ENCODE measurements at regions not wholly inside any gene's neighbourhood (a gene's known extent, or its start where the extent isn't known, plus 50 kb on each side); places are given as distances from the start of the nearest gene placed in this dataset.
"Not testable (repeated sequence)": the region's sequence is repeated elsewhere in the genome, so short reads cannot be mapped to it uniquely, and the experiment has no call there.

DNA sequence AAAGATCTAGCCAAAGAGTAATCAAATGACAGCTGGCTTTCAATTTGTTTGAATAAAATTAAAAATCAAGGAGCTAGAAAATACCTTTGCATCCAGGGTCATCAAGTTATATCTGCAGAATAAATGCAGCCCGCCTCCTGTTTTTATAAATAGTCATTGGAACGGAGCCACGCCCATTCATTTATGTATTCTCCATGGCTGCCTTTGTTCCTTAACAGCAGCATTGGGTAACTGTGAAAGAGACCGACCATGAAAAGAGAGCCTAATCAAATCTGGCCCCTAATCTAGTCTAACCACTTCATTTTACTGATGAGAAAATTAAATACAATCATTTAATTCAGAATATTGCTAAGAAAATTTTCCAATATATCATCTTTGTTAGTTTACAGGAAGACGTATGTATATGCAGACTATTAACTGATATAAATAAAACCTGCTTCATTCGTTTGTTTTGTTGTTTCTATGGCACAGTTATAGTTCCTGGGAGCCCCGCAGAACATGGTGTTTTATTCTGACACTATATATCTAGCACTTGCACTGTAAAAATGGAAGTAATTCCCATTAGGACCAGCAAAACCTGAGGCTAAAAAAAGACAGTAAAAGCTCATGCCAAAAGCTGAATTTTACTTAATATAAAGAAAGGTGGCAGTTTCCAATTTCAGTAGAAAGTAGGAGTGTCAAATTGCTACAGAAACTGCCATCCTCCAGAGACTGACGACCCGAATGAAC is 111.8 kb upstream of the PALMD start:
- intact Hi-C loops (cut with DNase I): no loop called here
- DNase-seq: no peak

DNA sequence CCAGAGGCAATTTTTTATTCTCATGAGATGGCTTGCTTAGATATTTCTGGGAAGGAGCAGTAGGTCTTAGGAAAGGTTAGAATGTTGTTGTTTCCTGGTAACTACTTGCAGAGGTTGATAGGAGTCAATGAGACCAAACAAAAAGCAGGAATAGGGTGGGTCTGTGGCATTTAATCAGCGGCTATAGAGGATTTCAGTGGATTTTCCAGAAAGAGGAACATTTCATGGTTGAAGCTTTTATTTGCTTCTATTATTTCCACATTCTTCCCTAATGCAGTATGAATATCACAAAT is 111.3 kb upstream of the PALMD start:
- intact Hi-C loops (cut with DNase I): no loop called here
- DNase-seq: no peak

DNA sequence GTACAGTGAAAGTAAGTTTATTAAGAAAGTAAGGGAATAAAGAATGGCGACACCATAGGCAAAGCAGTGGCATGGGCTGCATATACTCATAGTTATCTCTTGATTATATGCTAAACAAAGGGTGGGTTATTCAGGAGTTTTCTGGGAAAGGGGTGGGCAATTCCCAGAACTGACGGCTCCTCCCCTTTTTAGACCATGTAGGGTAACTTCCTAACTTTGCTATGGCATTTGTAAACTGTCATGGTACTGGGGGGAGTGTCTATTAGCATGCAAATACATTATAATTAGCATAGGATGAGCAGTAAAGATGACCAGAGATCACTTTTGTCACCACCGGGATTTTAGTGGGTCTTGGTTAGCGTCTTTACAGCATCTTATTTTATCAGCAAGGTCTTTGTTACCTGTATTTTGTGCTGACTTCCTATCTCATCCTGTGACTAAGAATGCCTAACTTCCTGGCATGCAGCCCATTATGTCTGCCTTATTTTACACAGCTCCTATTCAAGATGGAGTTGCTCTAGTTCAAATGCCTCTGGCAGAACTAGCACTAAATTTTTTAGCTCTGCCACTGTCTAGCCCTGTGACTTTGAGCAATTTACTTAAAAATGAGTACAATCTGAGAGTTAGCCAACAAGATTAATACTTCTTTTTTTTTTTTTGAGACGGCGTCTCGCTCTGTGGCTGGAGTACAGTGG is 110.3 kb upstream of the PALMD start:
- DNase-seq: no peak
- intact Hi-C loops (cut with DNase I): no loop called here

DNA sequence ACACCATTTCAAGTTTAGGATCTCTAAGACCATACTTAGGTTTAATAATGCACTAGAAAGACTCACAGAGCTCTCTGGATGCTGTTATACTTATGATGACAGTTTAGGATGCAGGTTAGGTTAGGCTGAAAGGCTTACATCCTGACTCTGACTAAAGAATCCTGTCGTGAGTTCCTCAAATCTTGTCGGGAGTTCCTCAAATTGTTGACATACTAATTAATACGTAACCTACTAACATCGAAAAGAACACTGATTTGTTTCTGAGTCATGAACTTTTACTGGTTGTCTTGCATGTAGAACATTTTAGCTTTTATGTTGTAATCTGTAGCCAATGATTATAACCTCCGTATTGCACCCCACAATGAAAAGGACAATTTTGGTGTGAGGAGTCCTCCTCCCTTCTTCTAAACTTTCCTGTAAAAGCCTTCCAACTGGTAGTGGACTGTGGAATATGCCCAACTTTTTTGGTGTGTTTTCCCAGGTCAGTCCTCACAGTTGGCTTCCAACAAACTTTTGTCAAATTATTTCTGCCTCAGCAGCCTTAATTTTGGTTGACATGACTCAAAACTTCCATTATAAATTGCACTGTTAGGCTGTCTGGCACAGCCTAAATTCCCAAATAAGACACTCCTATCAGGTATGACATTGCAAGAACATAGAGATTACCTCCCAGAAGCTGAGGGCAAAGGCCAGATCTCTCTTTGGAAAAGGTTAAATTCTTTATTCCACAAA is 107.9 kb upstream of the PALMD start:
- DNase-seq: no peak
- intact Hi-C loops (cut with DNase I): no loop called here

DNA sequence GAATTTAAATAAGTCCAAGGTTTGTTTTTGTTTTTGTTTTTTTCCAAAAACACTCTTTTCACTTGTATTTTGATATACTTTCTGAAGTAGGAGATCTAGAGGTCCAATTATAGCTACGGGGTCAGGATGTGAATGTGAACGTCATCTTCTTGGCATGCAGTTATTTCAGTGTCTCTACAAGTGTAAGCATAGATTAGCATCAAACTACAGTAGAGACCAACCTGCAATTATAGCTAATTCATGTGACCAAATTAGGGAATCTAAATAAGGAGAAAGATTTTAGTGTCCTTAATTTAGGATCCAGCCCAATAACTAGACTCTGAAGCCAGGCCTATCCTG is 107.3 kb upstream of the PALMD start:
- intact Hi-C loops (cut with DNase I): no loop called here
- no peak for DNase-seq

DNA sequence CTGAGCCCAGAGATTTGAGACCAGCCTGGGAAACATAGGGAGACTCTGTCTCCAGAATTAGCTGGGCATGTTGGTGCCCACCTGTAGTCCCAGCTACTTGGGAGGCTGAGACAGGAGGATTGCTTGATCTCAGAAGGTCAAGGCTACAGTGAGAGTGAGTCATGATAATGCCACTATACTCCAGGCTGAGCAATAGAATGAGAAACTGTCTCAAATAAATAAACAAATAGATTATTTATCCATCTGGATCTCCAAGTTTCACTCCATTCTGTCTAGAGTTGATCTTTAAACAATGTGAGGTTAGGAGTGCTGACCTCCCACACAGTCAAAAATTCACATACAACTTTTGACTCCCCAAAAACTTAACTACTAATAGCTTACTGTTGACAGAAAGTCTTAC is 106.8 kb upstream of the PALMD start:
- no peak for DNase-seq
- intact Hi-C loops (cut with DNase I): no loop called here

DNA sequence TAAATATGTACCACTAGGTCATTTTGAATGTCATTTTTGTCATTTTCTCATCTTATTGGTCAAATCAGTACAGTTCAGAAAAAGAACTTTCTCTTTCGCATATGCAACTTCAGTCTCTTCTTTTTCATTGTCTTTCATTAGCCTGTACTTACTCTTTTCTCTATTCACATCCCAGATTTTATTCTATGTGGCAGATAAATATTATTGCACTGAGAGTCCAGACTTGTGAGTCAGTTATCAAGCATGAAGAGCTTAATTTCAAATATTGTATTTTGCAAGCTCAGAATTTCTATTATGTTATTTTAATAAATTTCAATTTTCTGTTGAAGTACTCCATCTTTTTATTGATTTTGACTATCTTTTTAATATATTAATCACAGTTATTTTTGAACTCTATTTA is 105.2 kb upstream of the PALMD start:
- no peak for DNase-seq
- intact Hi-C loops (cut with DNase I): no loop called here

DNA sequence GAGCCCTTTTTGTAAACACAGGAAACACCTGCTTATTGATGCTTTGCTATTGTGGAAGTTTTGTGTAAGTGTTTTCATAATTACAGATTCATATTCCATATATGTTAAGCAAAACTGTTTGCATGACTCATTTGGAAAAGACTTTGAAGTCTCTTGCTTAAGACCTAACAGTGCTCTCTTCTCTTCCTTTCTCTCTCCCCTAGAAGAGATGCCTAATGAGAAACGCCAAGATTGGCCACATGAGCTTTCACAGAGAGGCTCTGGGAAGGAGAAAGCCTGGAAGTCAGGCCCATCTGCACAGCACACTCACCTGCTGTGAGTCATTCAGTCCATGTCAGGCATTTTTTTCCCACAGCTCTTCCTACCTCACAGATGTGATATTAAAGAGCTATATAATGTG is 101.6 kb upstream of the PALMD start:
- DNase-seq: no peak
- intact Hi-C loops (cut with DNase I): no loop called here

DNA sequence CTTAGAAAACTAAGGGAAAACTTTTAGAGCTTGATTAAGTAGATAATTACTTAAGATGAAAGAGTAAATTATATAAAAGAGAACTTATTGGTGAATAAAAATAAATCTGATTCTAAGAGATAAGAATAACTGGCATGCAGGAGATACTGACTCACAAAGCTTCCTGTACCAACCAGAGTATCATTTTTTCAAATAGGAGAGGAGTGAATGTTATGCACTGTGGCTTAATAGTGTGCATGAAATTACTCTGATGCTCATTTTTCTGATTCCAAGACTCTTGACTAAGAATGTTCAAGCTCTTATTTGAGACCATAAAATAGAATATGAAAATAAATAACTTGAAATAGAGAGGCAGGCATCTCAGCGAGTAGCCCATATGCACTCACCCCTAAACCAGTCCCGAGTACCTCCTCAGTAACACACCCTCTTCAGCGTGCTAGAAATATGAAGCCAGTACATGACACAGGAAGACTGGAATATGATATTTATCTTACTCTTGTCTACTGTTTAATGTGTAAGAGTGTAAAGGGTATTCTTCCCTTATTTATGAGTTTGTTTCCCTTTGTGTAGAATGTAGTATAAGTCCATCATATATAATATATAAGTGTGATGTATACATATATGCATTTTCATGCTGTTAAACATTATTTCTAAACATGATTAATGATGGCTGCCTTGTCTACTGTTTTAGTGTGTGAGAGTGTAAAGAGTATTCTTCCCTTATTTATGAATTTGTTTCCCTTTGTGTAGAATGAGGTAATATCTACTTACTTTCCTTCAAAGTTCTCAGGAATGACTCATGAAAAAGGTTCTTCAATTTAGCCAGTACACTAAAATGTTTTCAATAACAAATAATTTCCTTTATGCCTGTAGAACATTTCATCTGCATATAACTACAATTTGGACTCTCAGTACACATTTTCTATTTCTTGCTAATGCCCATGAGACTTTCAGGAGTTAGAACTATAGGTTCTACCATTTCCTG is 99.2 kb upstream of the PALMD start:
- intact Hi-C loops (cut with DNase I): no loop called here
- DNase-seq: no peak

DNA sequence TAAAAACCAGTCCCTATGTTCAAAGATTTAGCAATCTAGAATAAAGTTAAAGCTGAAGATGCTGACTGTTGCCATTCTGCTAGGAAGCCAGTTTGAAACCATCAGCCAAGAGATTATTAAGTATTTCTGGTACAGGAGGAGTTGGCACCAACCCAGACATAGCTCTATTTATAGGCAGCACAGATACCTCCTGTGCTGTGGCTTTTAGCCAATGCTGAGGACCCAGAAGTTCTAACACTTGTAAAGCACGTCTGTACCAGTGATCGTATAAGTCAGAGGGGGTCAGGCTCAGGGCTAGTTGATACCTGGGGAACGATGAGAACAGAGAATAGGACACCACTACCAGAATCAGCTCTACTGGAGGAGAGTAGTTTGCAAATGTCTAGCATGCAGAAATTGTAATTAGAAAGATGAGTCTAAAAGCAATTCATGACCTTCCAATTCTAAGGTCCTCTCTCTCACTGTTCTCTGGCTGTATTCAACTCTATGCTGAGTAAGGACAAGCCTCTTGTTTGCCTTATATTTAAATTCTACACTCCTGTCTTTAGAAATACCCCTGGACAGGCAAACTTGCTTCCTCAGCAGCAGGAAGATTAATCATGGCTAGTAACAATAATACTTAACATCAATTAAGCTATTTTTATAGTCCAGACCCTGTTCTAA is 96.8 kb upstream of the PALMD start:
- no peak for DNase-seq
- intact Hi-C loops (cut with DNase I): no loop called here

DNA sequence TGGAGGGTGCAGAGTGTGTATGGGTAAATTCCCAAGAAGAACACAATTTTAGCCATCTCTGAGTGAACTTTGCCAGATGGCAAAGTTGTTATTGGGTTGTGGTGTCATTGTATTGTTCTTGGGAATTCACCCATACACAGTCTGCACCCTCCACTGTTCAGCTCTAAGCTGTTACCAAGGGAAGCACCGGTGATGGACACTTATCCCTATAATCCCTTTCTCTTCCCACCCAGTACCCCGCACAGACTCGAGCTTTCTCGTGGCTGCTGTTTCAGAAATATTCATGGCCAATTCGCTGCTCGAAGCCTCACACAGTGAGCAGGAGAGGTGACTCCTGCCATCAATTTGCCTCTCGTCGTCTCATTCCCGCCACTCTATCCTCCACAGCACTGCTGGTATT is 95.7 kb upstream of the PALMD start:
- intact Hi-C loops (cut with DNase I): no loop called here
- no peak for DNase-seq

DNA sequence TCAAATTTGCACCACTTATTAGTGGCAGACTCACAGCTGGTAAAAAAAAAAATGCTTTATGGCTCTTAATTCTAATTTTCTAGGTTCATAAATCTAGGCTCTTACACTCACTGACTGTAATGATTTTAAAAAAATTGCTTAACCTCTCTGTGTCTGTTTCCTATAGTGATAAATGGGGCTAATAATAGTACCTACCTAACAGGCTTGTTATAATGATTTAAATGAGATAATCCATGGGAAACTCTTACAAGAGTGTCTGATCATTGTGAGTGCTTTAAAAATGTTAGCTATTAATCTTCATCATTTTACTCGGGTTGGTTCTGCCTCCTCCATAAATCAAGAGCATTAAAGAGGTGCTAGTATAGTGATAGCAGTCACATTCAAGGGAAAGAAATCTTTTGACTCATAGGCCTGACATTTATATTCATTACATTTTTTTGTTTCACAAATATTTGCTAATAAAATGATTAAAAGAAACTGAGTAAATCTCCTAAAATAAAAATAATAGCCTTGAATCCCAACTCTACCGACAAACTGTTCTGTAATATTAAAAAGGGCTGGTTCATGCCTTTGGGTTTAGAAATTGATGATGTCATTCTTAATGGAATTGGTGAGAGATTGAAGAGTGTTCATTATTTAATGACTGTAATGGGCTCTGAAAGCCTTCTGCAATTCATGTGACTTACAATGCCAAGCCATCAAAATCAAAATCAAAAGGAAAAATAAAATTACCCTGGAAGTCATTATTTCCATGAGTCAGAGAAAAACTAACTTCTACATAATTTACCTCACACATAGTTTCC is 93.9 kb upstream of the PALMD start:
- intact Hi-C loops (cut with DNase I): no loop called here
- DNase-seq: no peak

DNA sequence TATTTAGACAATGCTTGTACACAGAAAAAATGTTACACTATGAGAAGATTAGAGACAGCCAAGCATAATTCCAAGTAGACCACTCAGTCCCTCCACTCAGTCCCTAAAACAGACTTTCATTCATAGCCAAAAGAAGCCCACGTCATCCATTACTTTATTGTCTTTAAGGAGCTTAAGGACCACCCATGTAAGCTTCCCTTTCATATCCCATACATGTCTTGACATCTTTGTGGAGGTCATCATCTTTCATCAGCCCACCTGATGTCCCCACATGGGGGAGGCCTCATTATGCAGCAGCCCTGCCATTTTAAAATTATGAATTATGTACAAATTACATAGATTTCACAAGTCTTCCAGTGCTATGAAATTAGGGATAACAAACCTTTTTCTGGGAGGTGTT is 92.6 kb upstream of the PALMD start:
- intact Hi-C loops (cut with DNase I): no loop called here
- no peak for DNase-seq

DNA sequence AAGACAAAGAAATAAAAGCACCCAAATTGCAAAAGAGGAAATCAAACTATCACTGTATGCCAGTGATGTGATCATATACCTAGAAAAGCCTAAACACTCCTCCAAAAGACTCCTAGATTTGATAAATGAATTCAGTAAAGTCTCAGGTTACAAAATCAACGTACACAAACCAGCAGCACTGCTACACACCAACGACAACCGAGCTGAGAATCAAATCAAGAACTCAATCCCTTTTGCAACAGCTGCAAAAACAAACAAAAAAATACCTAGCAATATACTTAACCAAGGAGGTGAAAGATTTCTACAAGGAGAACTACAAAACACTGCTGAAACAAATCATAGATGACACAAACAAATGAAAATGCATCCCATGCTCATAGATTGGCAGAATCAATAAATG is 92.1 kb upstream of the PALMD start:
- DNase-seq; intact Hi-C loops (cut with DNase I): not testable (repeated sequence)

DNA sequence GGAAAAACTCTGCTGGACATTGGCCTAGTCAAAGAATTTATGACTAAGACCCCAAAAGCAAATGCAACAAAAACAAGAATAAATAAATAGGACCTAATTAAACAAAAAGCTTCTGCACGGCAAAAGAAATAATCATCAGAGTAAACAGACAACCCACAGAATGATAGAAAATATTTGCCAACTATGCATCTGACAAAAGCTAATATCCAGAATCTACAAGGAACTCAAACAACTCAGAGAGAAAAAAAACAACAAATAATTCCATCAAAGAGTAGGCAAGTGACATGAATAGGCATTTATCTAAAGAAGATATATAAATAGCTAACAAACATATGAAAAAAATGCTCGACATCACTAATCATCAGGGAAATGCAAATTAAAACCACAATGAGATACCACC is 91.2 kb upstream of the PALMD start:
- intact Hi-C loops (cut with DNase I): no loop called here
- no peak for DNase-seq

DNA sequence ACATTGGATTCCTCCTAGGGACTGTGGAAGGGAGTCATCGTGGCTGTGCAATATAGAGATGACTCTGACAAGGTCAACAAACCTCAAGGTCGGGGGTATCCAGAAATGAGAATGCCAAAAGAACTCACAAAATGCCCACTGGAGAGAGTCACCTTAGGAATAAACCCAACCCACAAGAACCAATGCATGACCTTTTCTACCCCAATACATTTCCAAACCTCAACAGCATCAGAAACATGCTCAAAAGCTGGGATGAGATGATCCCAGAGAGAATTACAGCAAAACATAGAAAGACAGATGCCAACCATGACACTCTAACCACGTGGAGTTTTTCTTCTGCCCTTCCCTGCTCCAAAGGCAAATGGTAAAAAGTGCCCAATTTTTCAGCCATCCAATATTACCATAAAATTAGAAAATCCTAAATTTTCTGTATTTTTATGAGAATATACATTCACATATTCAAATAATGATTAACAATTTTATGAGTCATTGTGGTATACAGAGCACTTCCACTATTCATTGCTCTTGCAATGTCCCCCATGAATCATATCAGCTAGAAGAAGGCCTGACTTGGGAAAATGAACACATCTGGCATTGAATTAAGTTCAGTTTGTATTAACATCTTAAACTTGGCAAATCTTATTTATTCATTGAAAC is 88.2 kb upstream of the PALMD start:
- no peak for DNase-seq
- intact Hi-C loops (cut with DNase I): no loop called here

DNA sequence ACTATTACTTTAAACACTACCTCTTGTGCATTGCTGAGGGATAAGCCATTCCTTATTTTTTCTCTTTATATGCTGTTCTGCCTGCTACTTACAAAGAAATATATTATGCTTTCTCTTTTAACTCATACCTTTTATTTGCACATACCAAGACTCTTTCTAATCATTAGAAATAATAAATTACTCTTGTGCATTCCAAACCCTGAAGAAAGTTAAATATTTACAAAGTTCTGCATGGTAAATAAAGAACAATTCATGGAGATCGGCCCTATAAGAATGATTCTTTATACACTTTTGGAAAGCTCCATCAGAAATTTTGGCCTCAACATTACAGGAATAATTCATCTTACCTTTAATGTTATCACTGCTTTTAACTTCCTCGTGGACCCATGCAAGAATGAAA is 86.7 kb upstream of the PALMD start:
- no peak for DNase-seq
- intact Hi-C loops (cut with DNase I): no loop called here

DNA sequence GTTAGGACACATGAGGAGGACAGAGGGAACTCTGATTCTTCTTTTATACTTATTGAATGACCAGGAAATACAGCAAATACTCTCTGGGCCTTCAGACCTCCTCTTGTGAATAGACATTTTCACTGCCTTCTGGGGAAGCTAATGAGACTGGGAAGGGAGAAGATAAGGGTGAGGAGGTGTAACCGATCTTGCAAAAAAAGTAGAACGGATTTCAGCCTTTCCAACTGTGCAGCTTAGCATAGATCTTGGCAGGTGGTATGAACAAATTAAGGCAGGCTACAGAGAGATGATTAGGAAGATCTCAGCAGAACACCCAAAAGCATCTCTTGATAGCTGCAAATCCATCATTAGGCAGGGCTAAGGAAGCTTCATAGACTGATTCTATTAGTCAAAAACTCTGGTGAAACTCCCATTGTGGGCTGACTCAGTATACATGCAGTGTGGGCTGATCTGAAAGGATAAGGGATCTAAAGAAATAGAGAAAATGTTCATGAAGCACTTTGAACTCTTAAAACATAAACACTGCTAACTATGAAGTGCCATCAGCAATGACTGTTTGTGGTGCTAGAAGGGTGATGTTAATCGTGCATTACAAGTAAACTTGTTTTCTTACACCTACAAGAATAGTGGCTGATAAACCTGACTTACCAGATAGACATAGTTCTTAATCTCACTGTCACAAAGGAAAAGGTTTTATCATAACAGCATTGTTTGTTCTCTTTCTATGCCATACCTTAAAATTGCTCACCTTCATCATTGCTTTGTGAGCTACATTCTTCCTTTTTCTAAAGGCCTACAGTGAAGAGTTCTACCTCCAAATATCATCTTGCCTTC is 85.5 kb upstream of the PALMD start:
- no peak for DNase-seq

More for the DNA sequence above, 85.5 kb upstream of the PALMD start:
- intact Hi-C loops (cut with DNase I): no loop called here

All from posterior cingulate gyrus (tissue), 11 donors.